ENCODE measurements at regions not wholly inside any gene's neighbourhood (a gene's known extent, or its start where the extent isn't known, plus 50 kb on each side); places are given as distances from the start of the nearest gene placed in this dataset.

DNA sequence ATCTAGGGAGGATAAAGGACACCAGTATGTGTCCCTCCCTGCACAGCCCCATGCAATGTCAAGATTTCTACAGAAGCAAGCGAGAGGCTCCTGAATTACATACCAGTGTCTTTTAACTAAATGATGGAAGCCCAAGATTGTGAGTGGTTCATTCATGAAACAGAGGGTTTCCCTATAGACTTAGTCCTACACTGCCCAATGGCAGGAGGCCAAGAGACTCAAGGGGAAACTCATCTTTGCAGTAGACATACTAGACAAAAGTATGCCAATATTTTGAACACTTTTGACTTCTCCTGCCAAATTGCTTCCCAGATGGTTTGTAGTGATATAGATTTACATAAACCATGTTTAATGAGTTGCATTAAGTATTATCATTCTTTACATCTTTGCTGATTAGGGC lies 557.2 kb upstream of the JAG1 start:
- Mint-ChIP-seq H3K4me3 (no peak overlapping the region), H3K36me3 (ENCODE audit: low read depth) (no peaks in the 10 kb centered on the region), H3K27ac (no peak overlapping the region), H3K4me1 (ENCODE audit: low read depth) (no peaks in the 10 kb centered on the region), H3K27me3 (no peaks in the 10 kb centered on the region), H3K9me3 (no peaks in the 10 kb centered on the region)
- TF ChIP-seq, protein P1, sequence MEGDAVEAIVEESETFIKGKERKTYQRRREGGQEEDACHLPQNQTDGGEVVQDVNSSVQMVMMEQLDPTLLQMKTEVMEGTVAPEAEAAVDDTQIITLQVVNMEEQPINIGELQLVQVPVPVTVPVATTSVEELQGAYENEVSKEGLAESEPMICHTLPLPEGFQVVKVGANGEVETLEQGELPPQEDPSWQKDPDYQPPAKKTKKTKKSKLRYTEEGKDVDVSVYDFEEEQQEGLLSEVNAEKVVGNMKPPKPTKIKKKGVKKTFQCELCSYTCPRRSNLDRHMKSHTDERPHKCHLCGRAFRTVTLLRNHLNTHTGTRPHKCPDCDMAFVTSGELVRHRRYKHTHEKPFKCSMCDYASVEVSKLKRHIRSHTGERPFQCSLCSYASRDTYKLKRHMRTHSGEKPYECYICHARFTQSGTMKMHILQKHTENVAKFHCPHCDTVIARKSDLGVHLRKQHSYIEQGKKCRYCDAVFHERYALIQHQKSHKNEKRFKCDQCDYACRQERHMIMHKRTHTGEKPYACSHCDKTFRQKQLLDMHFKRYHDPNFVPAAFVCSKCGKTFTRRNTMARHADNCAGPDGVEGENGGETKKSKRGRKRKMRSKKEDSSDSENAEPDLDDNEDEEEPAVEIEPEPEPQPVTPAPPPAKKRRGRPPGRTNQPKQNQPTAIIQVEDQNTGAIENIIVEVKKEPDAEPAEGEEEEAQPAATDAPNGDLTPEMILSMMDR (IDR thresholded peaks at IDR 0.05) = no peak
- peaks cover 0 to 2% of the 10 kb centered on the region in 2 experiments for H3K27me3 ChIP-seq (ENCODE audit: control insufficient read depth in 1 of 2, insufficient read depth in 2 of 2, low read length in 2 of 2)
- POLR2A ChIA-PET = no interaction called here
- H3K27ac ChIP-seq (ENCODE audit: low read depth in 1 of 2, low read length in 2 of 2) = no peak overlapping the region
- CTCF ChIA-PET = no interaction called here
- intact Hi-C loops (cut with DNase I, micrococcal nuclease) = no loop called here
- no peak overlapping the region for H3K4me3 ChIP-seq (ENCODE audit: low read length)
- no peaks in the 10 kb centered on the region for H3K36me3 ChIP-seq (ENCODE audit: insufficient read depth, low read length)
- ATAC-seq (ENCODE audit: poor library complexity) (no peak), DNase-seq (no peak)
- H3K4me1 ChIP-seq (ENCODE audit: insufficient read depth, low read length) = no peaks in the 10 kb centered on the region
- H3K9me3 ChIP-seq (ENCODE audit: control insufficient read depth in 1 of 2, insufficient read depth in 1 of 2, low read length in 2 of 2) = peaks cover 0 to 9% of the 10 kb centered on the region in 2 experiments

DNA sequence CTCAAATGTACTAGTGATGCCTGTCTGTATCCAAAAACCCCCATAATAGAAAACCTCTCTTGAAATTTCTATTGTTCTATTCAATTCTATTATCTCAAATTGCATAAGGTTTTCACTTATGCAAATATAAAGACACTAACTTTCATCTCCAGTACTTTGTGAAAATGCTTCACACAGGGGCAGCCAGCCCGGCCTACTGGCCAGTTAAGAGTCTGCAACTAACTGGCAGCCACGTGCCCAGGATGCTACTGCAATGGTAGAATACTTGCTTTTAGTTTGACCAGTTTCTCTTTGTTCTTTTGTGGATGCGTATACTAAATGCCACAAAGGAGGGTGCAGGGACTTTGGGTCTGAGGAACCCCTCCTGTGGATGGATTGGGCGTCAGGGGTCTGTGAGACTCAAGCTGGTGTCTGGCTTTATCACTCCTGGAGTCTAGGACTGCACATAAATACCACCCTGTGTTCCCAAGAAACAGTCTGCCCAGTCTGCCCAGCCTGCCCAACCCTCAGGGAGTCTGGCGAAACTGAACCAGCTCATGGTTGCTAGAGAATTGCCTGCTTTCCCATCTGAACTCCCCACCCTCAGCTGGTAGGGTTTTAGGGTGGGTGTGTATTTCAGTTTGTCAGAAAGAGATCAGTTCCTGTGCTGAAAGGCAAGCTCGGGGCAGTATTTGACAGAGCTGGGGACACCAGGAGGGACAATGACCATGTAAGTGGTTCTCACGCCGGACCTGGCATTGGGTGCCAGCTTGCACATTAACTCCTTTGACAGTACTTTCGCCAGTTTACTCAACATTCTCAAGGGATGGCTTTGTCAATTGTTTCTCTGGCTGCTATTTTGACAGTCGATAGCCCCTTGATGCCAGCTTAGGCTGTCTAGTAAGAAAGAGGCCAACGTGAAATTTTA lies 558.2 kb upstream of the JAG1 start:
- Mint-ChIP-seq H3K9me3 (no peaks in the 10 kb centered on the region), H3K36me3 (ENCODE audit: low read depth) (no peaks in the 10 kb centered on the region), H3K4me3 (no peak overlapping the region), H3K4me1 (ENCODE audit: low read depth) (no peaks in the 10 kb centered on the region), H3K27ac (no peak overlapping the region), H3K27me3 (no peaks in the 10 kb centered on the region)
- TF ChIP-seq, protein P1 (IDR thresholded peaks at IDR 0.05) = no peak
- no peak for ATAC-seq (ENCODE audit: poor library complexity)
- peaks cover 0 to 9% of the 10 kb centered on the region in 2 experiments for H3K9me3 ChIP-seq (ENCODE audit: control insufficient read depth in 1 of 2, insufficient read depth in 1 of 2, low read length in 2 of 2)
- CTCF ChIA-PET = no interaction called here
- intact Hi-C loops (cut with DNase I, micrococcal nuclease) = no loop called here
- no peak overlapping the region for H3K4me3 ChIP-seq (ENCODE audit: low read length)
- POLR2A ChIA-PET = no interaction called here
- no peak for DNase-seq
- H3K27ac ChIP-seq (ENCODE audit: low read depth in 1 of 2, low read length in 2 of 2) = no peak overlapping the region
- H3K4me1 ChIP-seq (ENCODE audit: insufficient read depth, low read length) = no peaks in the 10 kb centered on the region
- no peaks in the 10 kb centered on the region for H3K36me3 ChIP-seq (ENCODE audit: insufficient read depth, low read length)
- no peaks in the 10 kb centered on the region for H3K27me3 ChIP-seq (ENCODE audit: control insufficient read depth in 1 of 2, insufficient read depth in 2 of 2, low read length in 2 of 2)

- H3K4me3 Mint-ChIP-seq = no peak overlapping the region
- TF ChIP-seq, protein P1 (IDR thresholded peaks at IDR 0.05) = no peak
- H3K27me3 Mint-ChIP-seq = no peaks in the 10 kb centered on the region
- no peaks in the 10 kb centered on the region for H3K36me3 ChIP-seq (ENCODE audit: insufficient read depth, low read length)
- H3K27me3 ChIP-seq (ENCODE audit: control insufficient read depth in 1 of 2, insufficient read depth in 2 of 2, low read length in 2 of 2) = no peaks in the 10 kb centered on the region
- no peaks in the 10 kb centered on the region for H3K36me3 Mint-ChIP-seq (ENCODE audit: low read depth)
- H3K4me1 Mint-ChIP-seq (ENCODE audit: low read depth) = no peaks in the 10 kb centered on the region
- intact Hi-C loops (cut with DNase I, micrococcal nuclease) = no loop called here
- H3K27ac ChIP-seq (ENCODE audit: low read depth in 1 of 2, low read length in 2 of 2) = no peak overlapping the region
- no peaks in the 10 kb centered on the region for H3K9me3 Mint-ChIP-seq
- no peaks in the 10 kb centered on the region for H3K4me1 ChIP-seq (ENCODE audit: insufficient read depth, low read length)
- POLR2A ChIA-PET = no interaction called here
- no peak overlapping the region for H3K4me3 ChIP-seq (ENCODE audit: low read length)
- ATAC-seq (ENCODE audit: poor library complexity) (no peak), DNase-seq (no peak)
- no peak overlapping the region for H3K27ac Mint-ChIP-seq
- CTCF ChIA-PET = no interaction called here
- peaks cover 0 to 9% of the 10 kb centered on the region in 2 experiments for H3K9me3 ChIP-seq (ENCODE audit: control insufficient read depth in 1 of 2, insufficient read depth in 1 of 2, low read length in 2 of 2)
These were observed 559.1 kb upstream of the JAG1 start for GRCh38 chr20:11232896-11233295.

Measured in CD4-positive, alpha-beta T cell (primary cell).